Omental fat pad (tissue), 3 donors: ENCODE measurements at regions not wholly inside any gene's neighbourhood (a gene's known extent, or its start where the extent isn't known, plus 50 kb on each side); places are given as distances from the start of the nearest gene placed in this dataset.

Source experiments
- ATAC-seq: fragments of 150-250 bp; one replicate; pipeline ENCODE4 v1.9.1; 2016; ENCODE audit warnings: mild to moderate bottlenecking, moderate library complexity; ENCODE audit not compliant: low FRiP score
- DNase-seq: peaks from one replicate; pipeline ENCODE4 v3.0.0-alpha.2; 2019; ENCODE audit warnings: low spot score
- CTCF ChIP-seq, 3 donors: fragments of 450-650 bp; IDR thresholded peaks; one replicate each; pipeline ENCODE4 v1.5.1; 2016 to 2017; ENCODE audit warnings: antibody characterized with exemption in 3 of 3, mild to moderate bottlenecking in 3 of 3, moderate library complexity in 2 of 3

GRCh38 chr9:3664044-3664443 lies 138.2 kb upstream of the RFX3 start:
- TF ChIP-seq CTCF (IDR thresholded peaks at IDR 0.05) = no peak
- ATAC-seq (no peak), DNase-seq (no peak)

GRCh38 chr9:3662671-3663070 lies 136.9 kb upstream of the RFX3 start:
- DNase-seq (no peak), ATAC-seq (no peak)
- TF ChIP-seq CTCF (IDR thresholded peaks at IDR 0.05) = no peak

GRCh38 chr9:3660936-3661335 lies 135.1 kb upstream of the RFX3 start:
- TF ChIP-seq CTCF (IDR thresholded peaks at IDR 0.05) = no peak
- DNase-seq (no peak), ATAC-seq (no peak)

- no peak for ATAC-seq
- DNase-seq = no peak
- no peak for TF ChIP-seq CTCF (IDR thresholded peaks at IDR 0.05)
Observed at GRCh38 chr9:3659647-3660046, 133.8 kb upstream of the RFX3 start.

- TF ChIP-seq CTCF (IDR thresholded peaks at IDR 0.05) = no peak
- no peak for ATAC-seq
- DNase-seq = no peak
Observed at GRCh38 chr9:3658964-3659363, 133.2 kb upstream of the RFX3 start.

GRCh38 chr9:3656224-3656623 lies 130.4 kb upstream of the RFX3 start:
- DNase-seq (no peak), ATAC-seq (no peak)
- TF ChIP-seq CTCF (IDR thresholded peaks at IDR 0.05) = no peak

- DNase-seq (no peak), ATAC-seq (no peak)
- TF ChIP-seq CTCF (IDR thresholded peaks at IDR 0.05) = no peak
Observed at GRCh38 chr9:3650994-3651622, 125.3 kb upstream of the RFX3 start.
